H9 (cell line): ENCODE measurements at regions not wholly inside any gene's neighbourhood (a gene's known extent, or its start where the extent isn't known, plus 50 kb on each side); places are given as distances from the start of the nearest gene placed in this dataset.

Experiments used
- DNase-seq: peaks from one replicate; pipeline ENCODE4 v3.0.0-alpha.2; 2017
- H2AFZ ChIP-seq: one replicate; pipeline ENCODE4 v1.6.1; 2013; ENCODE audit warnings: mild to moderate bottlenecking, low read length, control low read depth, moderate library complexity
- H2AK5ac ChIP-seq: 2 replicates; pipeline ENCODE4 v1.6.1; 2013; ENCODE audit warnings: low read length, control low read depth, mixed read lengths; ENCODE audit not compliant: insufficient read length
- H2BK120ac ChIP-seq: one replicate; pipeline ENCODE4 v1.6.1; 2013; ENCODE audit warnings: low read depth, mild to moderate bottlenecking, low read length, control low read depth, inconsistent platforms; ENCODE audit not compliant: poor library complexity, severe bottlenecking
- H2BK12ac ChIP-seq: 2 replicates; pipeline ENCODE4 v1.6.1; 2013; ENCODE audit warnings: low read length, control low read depth, mixed read lengths, low read depth; ENCODE audit not compliant: insufficient read length
- H2BK15ac ChIP-seq: 2 replicates; pipeline ENCODE4 v1.6.1; 2013; ENCODE audit warnings: low read depth, low read length, control low read depth
- H2BK20ac ChIP-seq: one replicate; pipeline ENCODE4 v1.6.1; 2013; ENCODE audit warnings: low read depth, mild to moderate bottlenecking, low read length, control low read depth, inconsistent platforms; ENCODE audit not compliant: poor library complexity, severe bottlenecking
- H2BK5ac ChIP-seq: 2 replicates; pipeline ENCODE4 v1.6.1; 2013; ENCODE audit warnings: low read length, control low read depth, mixed read lengths; ENCODE audit not compliant: insufficient read length
- H3K14ac ChIP-seq: 2 replicates; pipeline ENCODE4 v1.6.1; 2013; ENCODE audit warnings: low read length, control low read depth; ENCODE audit not compliant: insufficient read depth
- H3K18ac ChIP-seq: 2 replicates; pipeline ENCODE4 v1.6.1; 2013; ENCODE audit warnings: low read depth, mild to moderate bottlenecking, mixed read lengths, low read length, control low read depth; ENCODE audit not compliant: insufficient read length
- H3K23ac ChIP-seq: 2 replicates; pipeline ENCODE4 v1.6.1; 2013; ENCODE audit warnings: low read length, control low read depth, mixed read lengths, low read depth; ENCODE audit not compliant: insufficient read length
- H3K23me2 ChIP-seq: 2 replicates; pipeline ENCODE4 v1.6.1; 2013; ENCODE audit warnings: low read depth, mild to moderate bottlenecking, mixed read lengths, low read length, control low read depth; ENCODE audit not compliant: insufficient read length, poor library complexity, severe bottlenecking
- H3K27ac ChIP-seq: 2 replicates; pipeline ENCODE4 v1.5.1; 2013; ENCODE audit warnings: low read length, control low read depth, mixed read lengths, low read depth; ENCODE audit not compliant: insufficient read length
- H3K27me3 ChIP-seq: 2 replicates; pipeline ENCODE4 v1.6.1; 2013; ENCODE audit warnings: low read length, control low read depth, inconsistent platforms; ENCODE audit not compliant: insufficient read depth
- H3K4ac ChIP-seq: 2 replicates; pipeline ENCODE4 v1.6.1; 2013; ENCODE audit warnings: low read depth, mild to moderate bottlenecking, control low read depth, inconsistent platforms, low read length, moderate library complexity
- H3K4me1 ChIP-seq: 2 replicates; pipeline ENCODE4 v1.6.1; 2013; ENCODE audit warnings: low read length, control low read depth, inconsistent platforms; ENCODE audit not compliant: insufficient read depth
- H3K4me2 ChIP-seq: 2 replicates; pipeline ENCODE4 v1.6.1; 2013; ENCODE audit warnings: low read length, control low read depth, mixed read lengths; ENCODE audit not compliant: insufficient read length, insufficient read depth
- H3K56ac ChIP-seq: 2 replicates; pipeline ENCODE4 v1.6.1; 2013; ENCODE audit warnings: low read depth, mild to moderate bottlenecking, mixed read lengths, low read length, control low read depth; ENCODE audit not compliant: insufficient read length
- H3K79me1 ChIP-seq: 2 replicates; pipeline ENCODE4 v1.6.1; 2013; ENCODE audit warnings: low read depth, mild to moderate bottlenecking, moderate library complexity, low read length, control low read depth, inconsistent platforms; ENCODE audit not compliant: insufficient read depth, poor library complexity, severe bottlenecking
- H3K79me2 ChIP-seq: 2 replicates; pipeline ENCODE4 v1.6.1; 2013; ENCODE audit warnings: low read length, control low read depth, inconsistent platforms; ENCODE audit not compliant: insufficient read depth
- H3K9ac ChIP-seq: 2 replicates; pipeline ENCODE4 v1.6.1; 2013; ENCODE audit warnings: low read length, control low read depth, mixed read lengths; ENCODE audit not compliant: insufficient read length; ENCODE audit errors: extremely low read depth
- H3K9me3 ChIP-seq: one replicate; pipeline ENCODE4 v1.6.1; 2013; ENCODE audit warnings: low read depth, low read length, inconsistent platforms; ENCODE audit not compliant: control insufficient read depth
- H3T11ph ChIP-seq: one replicate; pipeline ENCODE4 v1.6.1; 2013; ENCODE audit warnings: mild to moderate bottlenecking, low read length, control low read depth, inconsistent platforms
- H4K20me1 ChIP-seq: one replicate; pipeline ENCODE4 v1.6.1; 2013; ENCODE audit not compliant: control insufficient read depth, insufficient read length, insufficient read depth
- H4K5ac ChIP-seq: 2 replicates; pipeline ENCODE4 v1.6.1; 2013; ENCODE audit warnings: low read depth, mild to moderate bottlenecking, mixed read lengths, low read length, control low read depth; ENCODE audit not compliant: insufficient read length
- H4K8ac ChIP-seq: replicated peaks from 2 replicates; pipeline ENCODE4 v1.6.1; 2013; ENCODE audit warnings: low read length, control low read depth, mixed read lengths, low read depth; ENCODE audit not compliant: insufficient read length
- H4K91ac ChIP-seq: 2 replicates; pipeline ENCODE4 v1.6.1; 2013; ENCODE audit warnings: low read depth, mild to moderate bottlenecking, moderate library complexity, mixed read lengths, low read length, control low read depth; ENCODE audit not compliant: insufficient read length
- H3K27ac Mint-ChIP-seq, 3 experiments: 2 replicates in 2 of 3; 3 replicates in 1 of 3; pipeline ENCODE4 v1.8.0; 2020 to 2021; ENCODE audit warnings: mixed read lengths in 3 of 3, mild to moderate bottlenecking in 1 of 3, moderate library complexity in 1 of 3
- H3K27me3 Mint-ChIP-seq: 2 replicates; pipeline ENCODE4 v1.8.0; 2021; ENCODE audit warnings: low read depth, mild to moderate bottlenecking, moderate library complexity, mixed read lengths
- H3K36me3 Mint-ChIP-seq, 3 experiments: 2 replicates in 2 of 3; 3 replicates in 1 of 3; pipeline ENCODE4 v1.8.0; 2020 to 2021; ENCODE audit warnings: low read depth in 3 of 3, mixed read lengths in 3 of 3; ENCODE audit not compliant: insufficient read depth in 1 of 3
- H3K4me1 Mint-ChIP-seq, 2 experiments: 2 replicates each; pipeline ENCODE4 v1.8.0; 2020; ENCODE audit warnings: mixed read lengths in 2 of 2
- H3K4me3 Mint-ChIP-seq, 2 experiments: 2 replicates in 1 of 2; 3 replicates in 1 of 2; pipeline ENCODE4 v1.8.0; 2020 to 2021; ENCODE audit warnings: mild to moderate bottlenecking in 2 of 2, mixed read lengths in 2 of 2, moderate library complexity in 1 of 2
- H3K9me3 Mint-ChIP-seq, 2 experiments: 2 replicates in 1 of 2; 3 replicates in 1 of 2; pipeline ENCODE4 v1.8.0; 2020; ENCODE audit warnings: mild to moderate bottlenecking in 2 of 2, mixed read lengths in 2 of 2, moderate library complexity in 1 of 2
- WGBS: extraction: QIAGEN DNeasy Blood & Tissue Kit; methylation state at CpG from one replicate; pipeline ENCODE4 v1.1.7; 2013; ENCODE audit warnings: missing lambda C conversion rate, low lambda C conversion rate, mixed read lengths; ENCODE audit not compliant: insufficient read length; ENCODE audit errors: extremely low coverage; 5-methylcytosine and 5-hydroxymethylcytosine counted together
- TF ChIP-seq, protein P1 (sequence below): fragments of 200-600 bp; sonication (generic); conservative IDR thresholded peaks from 3 replicates; pipeline ENCODE4 v1.8.0; 2021; ENCODE audit warnings: antibody characterized with exemption, mild to moderate bottlenecking

DNA sequence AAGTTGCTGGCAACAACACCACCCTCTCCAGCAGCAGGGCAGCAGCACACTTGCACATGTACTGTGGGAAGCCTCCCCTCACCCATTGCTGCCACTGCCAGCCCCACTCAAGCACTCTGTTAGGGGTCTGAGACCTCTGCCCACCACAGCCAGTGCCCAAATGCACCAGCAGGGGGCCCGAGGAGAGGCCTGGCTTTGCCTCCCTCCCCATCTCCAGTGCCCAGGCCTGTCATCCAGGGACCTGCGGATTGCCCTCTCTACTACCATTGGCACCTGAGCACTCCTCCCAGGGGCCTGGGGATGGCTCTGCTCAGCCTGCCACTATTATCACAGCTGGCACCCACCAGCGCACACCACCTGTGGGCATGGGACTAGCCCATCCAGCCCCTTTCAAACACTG lies 175.7 kb downstream of the PMAIP1 start:
- Histone ChIP-seq H3K4me1 (no peaks in the 10 kb centered on the region), H3K27me3 (no peaks in the 10 kb centered on the region), H2BK12ac (no peak overlapping the region), H4K8ac (no peak overlapping the region), H3K18ac (no peak overlapping the region), H3T11ph (no peak overlapping the region), H3K9me3 (no peaks in the 10 kb centered on the region), H3K4me2 (no peak overlapping the region), H3K9ac (no peak overlapping the region), H3K79me2 (no peaks in the 10 kb centered on the region), H2BK20ac (no peak overlapping the region), H3K27ac (no peak overlapping the region), H2BK120ac (no peak overlapping the region), H2BK15ac (no peak overlapping the region), H2AK5ac (no peak overlapping the region), H2AFZ (no peak overlapping the region), H4K91ac (no peak overlapping the region), H2BK5ac (no peak overlapping the region), H3K56ac (no peak overlapping the region), H3K4ac (no peak overlapping the region), H4K20me1 (no peaks in the 10 kb centered on the region), H3K23me2 (no peaks in the 10 kb centered on the region), H3K23ac (no peak overlapping the region), H3K79me1 (no peaks in the 10 kb centered on the region), H3K14ac (no peak overlapping the region), H4K5ac (no peak overlapping the region)
- DNase-seq = no peak
- Mint-ChIP-seq H3K4me1 (no peaks in the 10 kb centered on the region), H3K27me3 (no peaks in the 10 kb centered on the region), H3K27ac (no peak overlapping the region), H3K36me3 (peaks cover 0 to 12% (median 12%) of the 10 kb centered on the region in 3 experiments; a peak in 6 of 7 replicates), H3K4me3 (no peak overlapping the region), H3K9me3 (peaks cover 9 to 32% of the 10 kb centered on the region in 2 experiments)
- no CpG with 5 or more reads among the region's 3 CpGs for WGBS
- TF ChIP-seq, protein P1, sequence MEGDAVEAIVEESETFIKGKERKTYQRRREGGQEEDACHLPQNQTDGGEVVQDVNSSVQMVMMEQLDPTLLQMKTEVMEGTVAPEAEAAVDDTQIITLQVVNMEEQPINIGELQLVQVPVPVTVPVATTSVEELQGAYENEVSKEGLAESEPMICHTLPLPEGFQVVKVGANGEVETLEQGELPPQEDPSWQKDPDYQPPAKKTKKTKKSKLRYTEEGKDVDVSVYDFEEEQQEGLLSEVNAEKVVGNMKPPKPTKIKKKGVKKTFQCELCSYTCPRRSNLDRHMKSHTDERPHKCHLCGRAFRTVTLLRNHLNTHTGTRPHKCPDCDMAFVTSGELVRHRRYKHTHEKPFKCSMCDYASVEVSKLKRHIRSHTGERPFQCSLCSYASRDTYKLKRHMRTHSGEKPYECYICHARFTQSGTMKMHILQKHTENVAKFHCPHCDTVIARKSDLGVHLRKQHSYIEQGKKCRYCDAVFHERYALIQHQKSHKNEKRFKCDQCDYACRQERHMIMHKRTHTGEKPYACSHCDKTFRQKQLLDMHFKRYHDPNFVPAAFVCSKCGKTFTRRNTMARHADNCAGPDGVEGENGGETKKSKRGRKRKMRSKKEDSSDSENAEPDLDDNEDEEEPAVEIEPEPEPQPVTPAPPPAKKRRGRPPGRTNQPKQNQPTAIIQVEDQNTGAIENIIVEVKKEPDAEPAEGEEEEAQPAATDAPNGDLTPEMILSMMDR = peak; percentile 31; the same call in 2 of the 3 replicates
